ENCODE measurements at regions not wholly inside any gene's neighbourhood (a gene's known extent, or its start where the extent isn't known, plus 50 kb on each side); places are given as distances from the start of the nearest gene placed in this dataset.

DNA sequence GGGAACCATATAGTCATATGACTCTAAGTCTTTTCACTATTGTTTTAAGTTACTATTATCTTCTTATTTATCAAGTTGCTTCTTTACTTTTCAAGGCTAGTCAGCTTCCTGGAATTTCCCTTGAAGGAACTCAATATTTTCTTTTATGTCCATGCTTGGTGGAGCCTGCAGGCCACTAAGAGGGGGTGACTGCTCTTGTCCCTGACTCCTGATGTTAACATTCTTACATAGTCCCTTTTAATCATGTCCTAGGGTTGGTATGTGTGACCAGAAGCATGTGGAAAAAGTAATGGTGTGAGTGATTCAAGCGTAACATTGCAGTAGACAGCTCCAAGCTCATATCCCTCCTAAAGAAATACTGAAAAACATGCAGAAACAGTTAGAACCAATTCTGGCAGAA, 1536.2 kb upstream of the CDH9 start:
- H3K4me1 Mint-ChIP-seq, result no peaks in the 10 kb centered on the region
- Histone ChIP-seq H3K27me3 (ENCODE audit: insufficient read depth, low read length) (no peaks in the 10 kb centered on the region), H3T11ph (ENCODE audit: low read length) (no peak overlapping the region), H4K5ac (ENCODE audit: insufficient read length, low read depth, low read length) (no peak overlapping the region), H3K18ac (ENCODE audit: insufficient read length, low read depth, low read length) (no peak overlapping the region), H4K91ac (ENCODE audit: insufficient read length, low read depth, low read length) (no peak overlapping the region), H2AFZ (ENCODE audit: low read length) (no peak overlapping the region), H3K23ac (ENCODE audit: insufficient read length, low read depth, low read length) (no peak overlapping the region), H3K79me1 (ENCODE audit: insufficient read depth, low read depth, low read length, poor library complexity, severe bottlenecking) (no peaks in the 10 kb centered on the region), H3K4me1 (ENCODE audit: insufficient read depth, low read length) (no peaks in the 10 kb centered on the region), H2BK20ac (ENCODE audit: low read depth, low read length, poor library complexity, severe bottlenecking) (no peak overlapping the region), H4K8ac (replicated peaks; ENCODE audit: insufficient read length, low read depth, low read length) (no peak overlapping the region), H3K56ac (ENCODE audit: insufficient read length, low read depth, low read length) (no peak overlapping the region), H2BK12ac (ENCODE audit: insufficient read length, low read depth, low read length) (no peak overlapping the region), H2AK5ac (ENCODE audit: insufficient read length, low read length) (no peak overlapping the region), H3K4ac (ENCODE audit: low read depth, low read length) (no peak overlapping the region), H2BK5ac (ENCODE audit: insufficient read length, low read length) (no peak overlapping the region), H4K20me1 (ENCODE audit: control insufficient read depth, insufficient read depth, insufficient read length) (no peaks in the 10 kb centered on the region), H2BK120ac (ENCODE audit: low read depth, low read length, poor library complexity, severe bottlenecking) (no peak overlapping the region), H2BK15ac (ENCODE audit: low read depth, low read length) (no peak overlapping the region), H3K14ac (ENCODE audit: insufficient read depth, low read length) (no peak overlapping the region), H3K9ac (ENCODE audit: extremely low read depth, insufficient read length, low read length) (no peak overlapping the region), H3K9me3 (ENCODE audit: control insufficient read depth, low read depth, low read length) (no peaks in the 10 kb centered on the region), H3K27ac (ENCODE audit: insufficient read length, low read depth, low read length) (no peak overlapping the region), H3K79me2 (ENCODE audit: insufficient read depth, low read length) (no peaks in the 10 kb centered on the region), H3K23me2 (ENCODE audit: insufficient read length, low read depth, low read length, poor library complexity, severe bottlenecking) (no peaks in the 10 kb centered on the region), H3K4me2 (ENCODE audit: insufficient read depth, insufficient read length, low read length) (no peak overlapping the region)
- DNase-seq, result no peak
- no peak overlapping the region for H3K27ac Mint-ChIP-seq
- no CpG with 5 or more reads among the region's 1 CpG for WGBS (ENCODE audit: extremely low coverage, insufficient read length, low lambda C conversion rate)
- H3K27me3 Mint-ChIP-seq (ENCODE audit: low read depth), result no peaks in the 10 kb centered on the region; the same call in 1 of the 2 replicates
- H3K4me3 Mint-ChIP-seq, result no peak overlapping the region
- H3K36me3 Mint-ChIP-seq (ENCODE audit: insufficient read depth in 1 of 3, low read depth in 3 of 3), result no peaks in the 10 kb centered on the region; a peak in 1 of 7 replicates
- TF ChIP-seq, protein P1, sequence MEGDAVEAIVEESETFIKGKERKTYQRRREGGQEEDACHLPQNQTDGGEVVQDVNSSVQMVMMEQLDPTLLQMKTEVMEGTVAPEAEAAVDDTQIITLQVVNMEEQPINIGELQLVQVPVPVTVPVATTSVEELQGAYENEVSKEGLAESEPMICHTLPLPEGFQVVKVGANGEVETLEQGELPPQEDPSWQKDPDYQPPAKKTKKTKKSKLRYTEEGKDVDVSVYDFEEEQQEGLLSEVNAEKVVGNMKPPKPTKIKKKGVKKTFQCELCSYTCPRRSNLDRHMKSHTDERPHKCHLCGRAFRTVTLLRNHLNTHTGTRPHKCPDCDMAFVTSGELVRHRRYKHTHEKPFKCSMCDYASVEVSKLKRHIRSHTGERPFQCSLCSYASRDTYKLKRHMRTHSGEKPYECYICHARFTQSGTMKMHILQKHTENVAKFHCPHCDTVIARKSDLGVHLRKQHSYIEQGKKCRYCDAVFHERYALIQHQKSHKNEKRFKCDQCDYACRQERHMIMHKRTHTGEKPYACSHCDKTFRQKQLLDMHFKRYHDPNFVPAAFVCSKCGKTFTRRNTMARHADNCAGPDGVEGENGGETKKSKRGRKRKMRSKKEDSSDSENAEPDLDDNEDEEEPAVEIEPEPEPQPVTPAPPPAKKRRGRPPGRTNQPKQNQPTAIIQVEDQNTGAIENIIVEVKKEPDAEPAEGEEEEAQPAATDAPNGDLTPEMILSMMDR (conservative IDR thresholded peaks at IDR 0.05), result no peak
- H3K9me3 Mint-ChIP-seq, result no peaks in the 10 kb centered on the region; a peak in 1 of 5 replicates

All from H9 (cell line).